IMR-90 (cell line): ENCODE measurements at regions not wholly inside any gene's neighbourhood (a gene's known extent, or its start where the extent isn't known, plus 50 kb on each side); places are given as distances from the start of the nearest gene placed in this dataset.

Source experiments
- BHLHE40 ChIP-seq: fragments of 150-350 bp; IDR thresholded peaks from 2 replicates; pipeline ENCODE4 v1.6.1; 2016; ENCODE audit warnings: mild to moderate bottlenecking, low read depth, low read length
- CEBPB ChIP-seq: IDR thresholded peaks from 2 replicates; pipeline ENCODE4 v1.6.1; 2012; ENCODE audit warnings: low read depth, low read length, improper control_type of control experiment
- CHD1 ChIP-seq: IDR thresholded peaks from 2 replicates; pipeline ENCODE4 v1.6.1; 2012; ENCODE audit warnings: low read depth, low read length, improper control_type of control experiment
- FOS ChIP-seq: fragments of 150-350 bp; IDR thresholded peaks from 2 replicates; pipeline ENCODE4 v1.6.1; 2016; ENCODE audit warnings: low read depth, low read length
- MAFK ChIP-seq: IDR thresholded peaks from 2 replicates; pipeline ENCODE4 v1.6.1; 2012; ENCODE audit warnings: low read depth, low read length, improper control_type of control experiment
- MAZ ChIP-seq: IDR thresholded peaks from 2 replicates; pipeline ENCODE4 v1.6.1; 2012; ENCODE audit warnings: low read depth, mild to moderate bottlenecking, low read length, improper control_type of control experiment, moderate library complexity, borderline replicate concordance
- MXI1 ChIP-seq: IDR thresholded peaks from 2 replicates; pipeline ENCODE4 v1.6.1; 2012; ENCODE audit warnings: low read depth, mild to moderate bottlenecking, low read length, moderate library complexity, borderline replicate concordance
- POLR2A ChIP-seq: IDR thresholded peaks from 2 replicates; pipeline ENCODE4 v1.6.1; 2012; ENCODE audit warnings: mild to moderate bottlenecking, low read depth, low read length
- TF ChIP-seq, protein P1 (sequence below): conservative IDR thresholded peaks from 2 replicates; pipeline ENCODE4 v1.5.1; 2012; ENCODE audit warnings: mild to moderate bottlenecking, low read depth, low read length, improper control_type of control experiment

DNA sequence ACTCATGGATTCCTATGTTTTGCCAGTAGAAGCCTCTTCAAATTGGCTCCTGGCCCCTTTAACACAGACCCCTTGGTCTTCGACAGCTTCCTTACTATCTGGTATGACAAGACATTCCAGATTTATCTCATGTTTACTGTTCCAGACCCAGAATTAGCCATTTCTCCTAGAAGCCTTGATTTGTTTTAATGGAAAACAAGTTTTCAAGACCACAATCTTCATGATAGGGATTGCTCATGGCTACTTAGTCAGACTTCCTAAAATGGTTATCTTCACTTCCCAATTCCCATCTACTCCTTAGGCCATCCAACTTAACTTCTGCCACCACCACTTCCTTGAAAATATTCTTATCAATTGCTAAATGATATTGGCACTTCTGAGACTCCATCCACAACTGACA, 63.2 kb downstream of the TTC32 start:
- TF ChIP-seq, protein P1, sequence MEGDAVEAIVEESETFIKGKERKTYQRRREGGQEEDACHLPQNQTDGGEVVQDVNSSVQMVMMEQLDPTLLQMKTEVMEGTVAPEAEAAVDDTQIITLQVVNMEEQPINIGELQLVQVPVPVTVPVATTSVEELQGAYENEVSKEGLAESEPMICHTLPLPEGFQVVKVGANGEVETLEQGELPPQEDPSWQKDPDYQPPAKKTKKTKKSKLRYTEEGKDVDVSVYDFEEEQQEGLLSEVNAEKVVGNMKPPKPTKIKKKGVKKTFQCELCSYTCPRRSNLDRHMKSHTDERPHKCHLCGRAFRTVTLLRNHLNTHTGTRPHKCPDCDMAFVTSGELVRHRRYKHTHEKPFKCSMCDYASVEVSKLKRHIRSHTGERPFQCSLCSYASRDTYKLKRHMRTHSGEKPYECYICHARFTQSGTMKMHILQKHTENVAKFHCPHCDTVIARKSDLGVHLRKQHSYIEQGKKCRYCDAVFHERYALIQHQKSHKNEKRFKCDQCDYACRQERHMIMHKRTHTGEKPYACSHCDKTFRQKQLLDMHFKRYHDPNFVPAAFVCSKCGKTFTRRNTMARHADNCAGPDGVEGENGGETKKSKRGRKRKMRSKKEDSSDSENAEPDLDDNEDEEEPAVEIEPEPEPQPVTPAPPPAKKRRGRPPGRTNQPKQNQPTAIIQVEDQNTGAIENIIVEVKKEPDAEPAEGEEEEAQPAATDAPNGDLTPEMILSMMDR, result no peak
- TF ChIP-seq CEBPB, result no peak
- no peak for TF ChIP-seq FOS
- no peak for TF ChIP-seq MAZ
- no peak for TF ChIP-seq MAFK
- TF ChIP-seq POLR2A, result no peak
- TF ChIP-seq CHD1, result no peak
- TF ChIP-seq MXI1, result no peak
- no peak for TF ChIP-seq BHLHE40
